ENCODE measurements at regions not wholly inside any gene's neighbourhood (a gene's known extent, or its start where the extent isn't known, plus 50 kb on each side); places are given as distances from the start of the nearest gene placed in this dataset.

GRCh38 chr6:139919107-139920026, 544.9 kb upstream of the CITED2 start:
- no peak overlapping the region for H3K4me3 Mint-ChIP-seq (ENCODE audit: unreplicated experiment)
- H3K9me3 Mint-ChIP-seq (ENCODE audit: unreplicated experiment), result peaks cover 9% of the 10 kb centered on the region
- DNase-seq (ENCODE audit: extremely low spot score, unreplicated experiment), result no peak
- peak overlapping the region; percentile 66 for H3K27ac Mint-ChIP-seq (ENCODE audit: unreplicated experiment)
- H3K27me3 Mint-ChIP-seq (ENCODE audit: unreplicated experiment), result no peaks in the 10 kb centered on the region
- H3K36me3 Mint-ChIP-seq (ENCODE audit: unreplicated experiment), result peaks cover 4% of the 10 kb centered on the region
- TF ChIP-seq CTCF (IDR thresholded peaks at IDR 0.05), result no peak
- peaks cover 19% of the 10 kb centered on the region for H3K4me1 Mint-ChIP-seq (ENCODE audit: unreplicated experiment)

- no peak for TF ChIP-seq CTCF (IDR thresholded peaks at IDR 0.05)
- Mint-ChIP-seq H3K36me3 (ENCODE audit: unreplicated experiment) (peaks cover 4% of the 10 kb centered on the region), H3K4me3 (ENCODE audit: unreplicated experiment) (no peak overlapping the region), H3K4me1 (ENCODE audit: unreplicated experiment) (peaks cover 15% of the 10 kb centered on the region), H3K27me3 (ENCODE audit: unreplicated experiment) (no peaks in the 10 kb centered on the region), H3K9me3 (ENCODE audit: unreplicated experiment) (peaks cover 12% of the 10 kb centered on the region), H3K27ac (ENCODE audit: unreplicated experiment) (no peak overlapping the region)
- no peak for DNase-seq (ENCODE audit: extremely low spot score, unreplicated experiment)
Measured at GRCh38 chr6:139917951-139918630, 543.6 kb upstream of the CITED2 start.

- no peaks in the 10 kb centered on the region for H3K27me3 Mint-ChIP-seq (ENCODE audit: unreplicated experiment)
- peaks cover 4% of the 10 kb centered on the region for H3K36me3 Mint-ChIP-seq (ENCODE audit: unreplicated experiment)
- DNase-seq (ENCODE audit: extremely low spot score, unreplicated experiment), result no peak
- H3K4me1 Mint-ChIP-seq (ENCODE audit: unreplicated experiment), result peaks cover 8% of the 10 kb centered on the region
- peaks cover 17% of the 10 kb centered on the region for H3K9me3 Mint-ChIP-seq (ENCODE audit: unreplicated experiment)
- no peak overlapping the region for H3K4me3 Mint-ChIP-seq (ENCODE audit: unreplicated experiment)
- no peak overlapping the region for H3K27ac Mint-ChIP-seq (ENCODE audit: unreplicated experiment)
- TF ChIP-seq CTCF (IDR thresholded peaks at IDR 0.05), result no peak
Measured at GRCh38 chr6:139914910-139915309, 540.5 kb upstream of the CITED2 start.

GRCh38 chr6:139912735-139913400, 538.4 kb upstream of the CITED2 start:
- Mint-ChIP-seq H3K27ac (ENCODE audit: unreplicated experiment) (no peak overlapping the region), H3K27me3 (ENCODE audit: unreplicated experiment) (no peaks in the 10 kb centered on the region), H3K36me3 (ENCODE audit: unreplicated experiment) (peaks cover 4% of the 10 kb centered on the region), H3K4me3 (ENCODE audit: unreplicated experiment) (no peak overlapping the region), H3K4me1 (ENCODE audit: unreplicated experiment) (peaks cover 6% of the 10 kb centered on the region), H3K9me3 (ENCODE audit: unreplicated experiment) (peaks cover 17% of the 10 kb centered on the region)
- TF ChIP-seq CTCF (IDR thresholded peaks at IDR 0.05), result no peak
- DNase-seq (ENCODE audit: extremely low spot score, unreplicated experiment), result no peak

GRCh38 chr6:139909992-139910391, 535.5 kb upstream of the CITED2 start:
- TF ChIP-seq CTCF (IDR thresholded peaks at IDR 0.05), result no peak
- no peak overlapping the region for H3K4me3 Mint-ChIP-seq (ENCODE audit: unreplicated experiment)
- no peaks in the 10 kb centered on the region for H3K27me3 Mint-ChIP-seq (ENCODE audit: unreplicated experiment)
- H3K9me3 Mint-ChIP-seq (ENCODE audit: unreplicated experiment), result peaks cover 14% of the 10 kb centered on the region
- H3K4me1 Mint-ChIP-seq (ENCODE audit: unreplicated experiment), result peaks cover 22% of the 10 kb centered on the region
- no peak for DNase-seq (ENCODE audit: extremely low spot score, unreplicated experiment)
- H3K36me3 Mint-ChIP-seq (ENCODE audit: unreplicated experiment), result no peaks in the 10 kb centered on the region
- no peak overlapping the region for H3K27ac Mint-ChIP-seq (ENCODE audit: unreplicated experiment)

Data from osteocyte (in vitro differentiated cells).